ENCODE measurements at regions not wholly inside any gene's neighbourhood (a gene's known extent, or its start where the extent isn't known, plus 50 kb on each side); places are given as distances from the start of the nearest gene placed in this dataset.
A peak's percentile ranks its signal among the peaks of the same experiment; 100 is the strongest.

DNA sequence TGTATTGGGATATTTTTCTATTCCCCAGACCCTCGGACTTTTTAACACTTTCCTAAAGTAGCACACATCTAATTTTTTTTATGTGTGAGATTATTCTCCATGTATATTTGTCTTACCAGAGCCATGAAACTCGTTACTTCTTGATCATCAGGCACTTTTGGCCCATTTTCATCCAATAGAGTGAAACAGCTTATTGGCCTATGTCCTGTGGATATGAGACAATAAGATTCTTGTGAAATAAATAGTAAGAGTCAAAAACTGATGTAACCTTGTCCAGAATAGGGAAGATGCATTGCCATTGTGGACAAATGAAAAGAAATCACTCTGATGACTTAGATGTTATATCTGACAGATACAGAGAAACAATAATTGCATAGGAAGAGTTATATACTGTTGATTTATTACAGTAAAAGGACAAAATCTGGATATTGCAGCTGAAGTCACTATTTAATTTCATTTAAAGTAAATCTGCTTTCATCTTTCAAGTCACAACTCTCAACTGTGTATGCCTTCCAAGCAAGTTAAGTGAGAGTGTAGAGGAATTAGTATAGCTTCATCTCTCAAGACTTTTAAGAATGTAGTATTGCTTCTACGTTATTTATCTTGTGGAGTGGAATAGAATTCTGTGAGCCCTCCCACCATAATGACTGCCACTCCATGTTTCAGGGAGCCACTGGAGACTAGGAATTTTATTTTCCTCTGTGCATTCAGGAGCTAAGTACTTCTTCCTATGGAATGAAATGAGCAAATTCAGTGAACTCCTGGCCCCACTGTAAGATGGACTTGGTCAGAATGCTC lies 86.9 kb downstream of the ADAMTS1 start:
- TF ChIP-seq, protein P1, sequence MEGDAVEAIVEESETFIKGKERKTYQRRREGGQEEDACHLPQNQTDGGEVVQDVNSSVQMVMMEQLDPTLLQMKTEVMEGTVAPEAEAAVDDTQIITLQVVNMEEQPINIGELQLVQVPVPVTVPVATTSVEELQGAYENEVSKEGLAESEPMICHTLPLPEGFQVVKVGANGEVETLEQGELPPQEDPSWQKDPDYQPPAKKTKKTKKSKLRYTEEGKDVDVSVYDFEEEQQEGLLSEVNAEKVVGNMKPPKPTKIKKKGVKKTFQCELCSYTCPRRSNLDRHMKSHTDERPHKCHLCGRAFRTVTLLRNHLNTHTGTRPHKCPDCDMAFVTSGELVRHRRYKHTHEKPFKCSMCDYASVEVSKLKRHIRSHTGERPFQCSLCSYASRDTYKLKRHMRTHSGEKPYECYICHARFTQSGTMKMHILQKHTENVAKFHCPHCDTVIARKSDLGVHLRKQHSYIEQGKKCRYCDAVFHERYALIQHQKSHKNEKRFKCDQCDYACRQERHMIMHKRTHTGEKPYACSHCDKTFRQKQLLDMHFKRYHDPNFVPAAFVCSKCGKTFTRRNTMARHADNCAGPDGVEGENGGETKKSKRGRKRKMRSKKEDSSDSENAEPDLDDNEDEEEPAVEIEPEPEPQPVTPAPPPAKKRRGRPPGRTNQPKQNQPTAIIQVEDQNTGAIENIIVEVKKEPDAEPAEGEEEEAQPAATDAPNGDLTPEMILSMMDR (IDR thresholded peaks at IDR 0.05; ENCODE audit: low read depth, low read length, missing control alignments), result no peak
- in situ Hi-C loops (cut with HindIII; ENCODE audit: low sequenced_read_pairs), result no loop called here
- no peak for DNase-seq (ENCODE audit: low read depth)
- no peak overlapping the region for H3K4me3 ChIP-seq (ENCODE audit: low read depth, low read length)

DNA sequence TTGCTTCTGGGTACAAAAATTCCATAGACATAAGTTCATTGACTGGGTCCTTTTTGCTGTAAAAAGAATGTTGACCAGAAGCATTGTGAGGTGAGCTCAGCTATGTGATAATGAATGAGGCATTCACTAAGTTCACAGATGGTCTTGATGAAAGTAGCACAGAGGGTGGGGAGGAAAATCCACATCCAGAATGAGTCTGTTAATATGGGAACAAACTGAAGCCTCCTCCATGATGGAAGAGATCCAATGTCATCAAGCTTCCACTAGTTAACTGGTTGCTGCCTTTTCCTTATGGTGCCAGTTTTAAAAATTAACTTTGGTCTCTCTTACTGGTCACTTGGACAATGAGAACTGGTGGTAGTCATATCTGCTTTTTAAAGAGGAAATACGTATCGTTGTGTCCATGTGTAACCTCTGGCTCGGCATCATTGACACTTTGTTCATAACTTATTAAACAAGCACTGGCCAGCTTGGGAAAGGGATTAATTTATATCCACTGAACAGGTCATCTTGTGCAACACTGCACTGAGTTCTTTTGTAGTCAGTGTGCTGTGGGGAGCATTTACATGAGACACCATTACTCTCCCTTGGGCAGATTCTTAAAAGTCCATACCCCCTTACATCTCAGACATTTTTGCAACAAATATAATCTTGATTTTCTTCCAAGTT lies 88.6 kb downstream of the ADAMTS1 start:
- in situ Hi-C loops (cut with HindIII; ENCODE audit: low sequenced_read_pairs), result no loop called here
- DNase-seq (ENCODE audit: low read depth), result peak; percentile 49
- TF ChIP-seq, protein P1 (IDR thresholded peaks at IDR 0.05; ENCODE audit: low read depth, low read length, missing control alignments), result no peak
- no peak overlapping the region for H3K4me3 ChIP-seq (ENCODE audit: low read depth, low read length)

DNA sequence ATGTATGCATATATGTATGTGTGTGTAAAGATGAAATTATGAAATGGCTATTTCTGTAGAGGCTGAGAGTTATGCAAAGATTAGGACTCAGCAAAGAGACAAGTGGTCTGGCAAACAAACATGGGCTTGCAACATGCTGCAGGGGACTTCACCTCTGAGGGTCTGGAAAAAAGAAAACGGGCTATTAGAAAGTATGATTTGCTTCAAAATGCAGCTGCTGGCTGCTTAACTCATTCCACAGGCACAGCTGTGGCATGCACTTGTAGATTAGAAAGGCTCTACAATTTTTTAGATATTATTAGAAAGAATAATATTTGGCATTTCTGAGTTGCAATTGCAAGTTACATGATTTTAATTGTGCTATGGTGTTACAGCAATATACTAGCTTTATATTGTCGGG lies 90.4 kb downstream of the ADAMTS1 start:
- H3K4me3 ChIP-seq (ENCODE audit: low read depth, low read length), result no peak overlapping the region
- TF ChIP-seq, protein P1 (IDR thresholded peaks at IDR 0.05; ENCODE audit: low read depth, low read length, missing control alignments), result no peak
- no peak for DNase-seq (ENCODE audit: low read depth)
- in situ Hi-C loops (cut with HindIII; ENCODE audit: low sequenced_read_pairs), result no loop called here

DNA sequence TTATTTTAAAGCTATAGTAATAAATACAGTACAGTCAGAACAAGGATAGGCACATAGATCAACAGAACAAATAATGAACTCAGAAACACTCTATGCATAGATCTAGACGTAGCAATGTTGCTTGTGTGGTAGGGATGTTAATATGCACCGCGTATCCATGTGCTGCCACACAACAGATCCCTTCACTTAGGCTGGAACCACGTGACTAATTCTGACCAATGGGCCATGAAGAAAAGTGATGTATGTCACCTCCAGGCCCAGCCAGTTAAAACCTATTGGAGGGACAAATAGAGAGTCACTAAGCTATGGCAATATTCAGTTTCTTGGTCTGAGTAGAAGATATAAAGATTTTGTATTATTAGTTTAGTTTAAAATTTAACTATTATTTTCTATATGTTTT lies 91.4 kb downstream of the ADAMTS1 start:
- in situ Hi-C loops (cut with HindIII; ENCODE audit: low sequenced_read_pairs), result no loop called here
- no peak for DNase-seq (ENCODE audit: low read depth)
- TF ChIP-seq, protein P1 (IDR thresholded peaks at IDR 0.05; ENCODE audit: low read depth, low read length, missing control alignments), result no peak
- H3K4me3 ChIP-seq (ENCODE audit: low read depth, low read length), result no peak overlapping the region

DNA sequence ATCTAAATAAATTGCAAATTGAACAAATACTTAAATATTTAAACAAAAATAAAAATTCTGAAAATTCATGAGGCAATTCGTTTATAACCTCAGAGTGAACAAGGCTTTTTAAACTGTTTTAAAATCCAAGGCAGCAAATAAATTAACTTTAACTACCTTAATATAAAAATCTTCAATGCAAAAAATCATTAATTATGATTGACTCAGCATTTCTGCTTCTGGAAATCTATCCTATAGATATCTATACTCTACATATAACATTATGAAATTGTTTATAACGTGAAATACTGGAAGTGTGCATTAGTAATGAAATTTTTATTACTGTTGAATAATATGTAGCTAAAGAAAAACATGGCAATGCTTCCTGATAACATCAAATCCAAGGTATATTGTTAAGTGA lies 92.4 kb downstream of the ADAMTS1 start:
- in situ Hi-C loops (cut with HindIII; ENCODE audit: low sequenced_read_pairs), result no loop called here
- no peak for DNase-seq (ENCODE audit: low read depth)
- TF ChIP-seq, protein P1 (IDR thresholded peaks at IDR 0.05; ENCODE audit: low read depth, low read length, missing control alignments), result no peak
- no peak overlapping the region for H3K4me3 ChIP-seq (ENCODE audit: low read depth, low read length)

DNA sequence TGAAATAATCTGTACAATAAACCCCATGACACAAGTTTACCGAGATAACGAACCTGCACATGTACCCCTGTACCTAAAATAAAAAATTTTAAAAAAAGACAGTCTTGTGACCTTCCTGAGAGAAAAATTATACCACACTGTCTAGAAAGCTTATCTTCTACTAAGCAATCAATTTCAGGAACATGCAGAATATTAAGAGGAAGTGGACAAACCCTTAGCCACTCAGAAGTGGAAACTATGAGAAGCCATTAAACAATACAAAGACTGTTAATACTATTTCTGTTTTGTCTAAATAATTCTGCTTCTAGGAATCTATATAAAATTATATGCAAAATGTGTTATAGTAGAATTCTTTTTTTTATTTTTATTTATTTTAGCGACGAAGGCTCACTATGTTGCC lies 93.9 kb downstream of the ADAMTS1 start:
- TF ChIP-seq, protein P1 (IDR thresholded peaks at IDR 0.05; ENCODE audit: low read depth, low read length, missing control alignments), result no peak
- in situ Hi-C loops (cut with HindIII; ENCODE audit: low sequenced_read_pairs), result no loop called here
- no peak for DNase-seq (ENCODE audit: low read depth)
- H3K4me3 ChIP-seq (ENCODE audit: low read depth, low read length), result no peak overlapping the region
